Fibroblast of skin of left biceps (primary cell): ENCODE measurements at regions not wholly inside any gene's neighbourhood (a gene's known extent, or its start where the extent isn't known, plus 50 kb on each side); places are given as distances from the start of the nearest gene placed in this dataset.

Experiments used
- DNase-seq, 2 experiments: peaks; one replicate each; pipeline ENCODE4 v3.0.0-alpha.2; 2013; ENCODE audit warnings: low read depth in 2 of 2

- no peak for DNase-seq
These were observed 141.3 kb upstream of the UBE2E1 start for GRCh38 chr3:23664459-23664858.

GRCh38 chr3:23665741-23666140 is 140.0 kb upstream of the UBE2E1 start:
- no peak for DNase-seq

- no peak for DNase-seq
These were observed 138.9 kb upstream of the UBE2E1 start for GRCh38 chr3:23666818-23667217.

- no peak for DNase-seq
These were observed 138.0 kb upstream of the UBE2E1 start for GRCh38 chr3:23667536-23668429.

GRCh38 chr3:23668430-23668904 is 137.3 kb upstream of the UBE2E1 start:
- peak; percentile 74 to 76 for DNase-seq

GRCh38 chr3:23669541-23670255 is 136.1 kb upstream of the UBE2E1 start:
- no peak for DNase-seq

GRCh38 chr3:23671851-23672589 is 133.7 kb upstream of the UBE2E1 start:
- no peak for DNase-seq

GRCh38 chr3:23672628-23673027 is 133.1 kb upstream of the UBE2E1 start:
- no peak for DNase-seq

- no peak for DNase-seq
These were observed 130.7 kb upstream of the UBE2E1 start for GRCh38 chr3:23675010-23675409.

- DNase-seq: no peak
These were observed 129.7 kb upstream of the UBE2E1 start for GRCh38 chr3:23676093-23676492.

- DNase-seq: no peak
These were observed 123.1 kb upstream of the UBE2E1 start for GRCh38 chr3:23682646-23683045.

GRCh38 chr3:23685541-23686258 is 120.1 kb upstream of the UBE2E1 start:
- DNase-seq: peak; percentile 97 to 98

GRCh38 chr3:23686519-23686918 is 119.2 kb upstream of the UBE2E1 start:
- no peak for DNase-seq

- DNase-seq: no peak
These were observed 114.3 kb upstream of the UBE2E1 start for GRCh38 chr3:23691357-23691895.

GRCh38 chr3:23696842-23697241 is 108.9 kb upstream of the UBE2E1 start:
- no peak for DNase-seq

- no peak for DNase-seq
These were observed 108.3 kb upstream of the UBE2E1 start for GRCh38 chr3:23697416-23697815.

- no peak for DNase-seq
These were observed 107.0 kb upstream of the UBE2E1 start for GRCh38 chr3:23698652-23699313.

GRCh38 chr3:23700616-23701015 is 105.1 kb upstream of the UBE2E1 start:
- no peak for DNase-seq

GRCh38 chr3:23701716-23702597 is 103.8 kb upstream of the UBE2E1 start:
- no peak for DNase-seq

- no peak for DNase-seq
These were observed 101.5 kb upstream of the UBE2E1 start for GRCh38 chr3:23704298-23704697.
